ENCODE measurements at regions not wholly inside any gene's neighbourhood (a gene's known extent, or its start where the extent isn't known, plus 50 kb on each side); places are given as distances from the start of the nearest gene placed in this dataset.

DNA sequence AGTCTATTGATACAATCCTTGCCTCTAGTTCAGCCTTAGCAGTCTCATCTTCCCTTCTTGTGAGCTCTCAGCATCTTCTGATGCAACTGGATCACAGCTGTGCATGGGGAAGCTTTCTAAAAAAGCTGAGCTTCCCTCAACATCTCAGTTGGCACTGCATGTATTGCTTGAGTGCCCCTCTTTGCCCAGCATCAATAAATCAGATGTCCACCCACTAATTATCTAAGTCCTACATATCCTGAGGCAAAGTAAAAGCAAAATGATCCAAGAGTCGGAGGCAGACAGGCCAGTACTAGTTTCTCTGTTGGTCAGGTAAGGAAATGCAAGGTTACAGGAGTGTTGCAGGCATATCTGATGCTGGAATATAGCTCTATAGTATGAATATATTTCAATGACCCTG, 334.5 kb upstream of the NCAM1 start:
- 91 to 93% methylated on average over 1 of the region's 1 CpG for WGBS, 2 experiments
- Histone ChIP-seq H3K9me3 (ENCODE audit: control insufficient read depth, low read length) (no peaks in the 10 kb centered on the region), H3K27me3 (ENCODE audit: control insufficient read depth, insufficient read depth, low read length, poor library complexity, severe bottlenecking) (no peaks in the 10 kb centered on the region), H3K4me1 (ENCODE audit: control insufficient read depth, insufficient read depth, low read length) (no peaks in the 10 kb centered on the region), H3K36me3 (ENCODE audit: control insufficient read depth, insufficient read depth, low read length) (no peaks in the 10 kb centered on the region), H3K27ac (ENCODE audit: insufficient read depth, low read depth, low read length, poor library complexity, severe bottlenecking) (no peak overlapping the region), H3K4me3 (ENCODE audit: insufficient read depth, low read depth, low read length) (no peak overlapping the region)

DNA sequence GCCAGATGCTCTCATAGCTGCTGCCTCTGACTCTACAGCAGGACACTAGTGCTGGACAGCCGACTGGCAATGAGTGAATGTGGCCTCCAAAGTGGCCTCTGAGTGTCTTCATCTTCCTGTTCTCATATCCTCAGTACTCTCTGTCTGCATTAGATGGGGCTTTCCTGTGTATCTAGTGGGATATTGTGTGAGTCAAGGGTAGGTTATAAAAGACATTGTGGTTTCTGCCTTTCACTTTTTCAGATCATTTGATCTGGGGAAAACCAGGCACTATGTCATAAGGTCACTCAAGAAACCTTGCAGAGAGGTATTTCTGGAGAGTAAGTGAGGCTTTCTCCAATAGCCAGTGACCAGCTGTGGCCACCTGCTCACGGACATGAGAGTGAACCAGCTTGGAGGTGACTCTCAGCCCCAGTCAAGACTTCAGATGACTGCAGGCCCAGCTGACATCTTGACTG, 333.6 kb upstream of the NCAM1 start:
- Histone ChIP-seq H3K4me3 (ENCODE audit: insufficient read depth, low read depth, low read length) (no peak overlapping the region), H3K27me3 (ENCODE audit: control insufficient read depth, insufficient read depth, low read length, poor library complexity, severe bottlenecking) (no peaks in the 10 kb centered on the region), H3K27ac (ENCODE audit: insufficient read depth, low read depth, low read length, poor library complexity, severe bottlenecking) (no peak overlapping the region), H3K9me3 (ENCODE audit: control insufficient read depth, low read length) (no peaks in the 10 kb centered on the region), H3K4me1 (ENCODE audit: control insufficient read depth, insufficient read depth, low read length) (no peaks in the 10 kb centered on the region), H3K36me3 (ENCODE audit: control insufficient read depth, insufficient read depth, low read length) (no peaks in the 10 kb centered on the region)
- WGBS, 2 experiments = 82 to 89% methylated on average over 2 of the region's 2 CpGs

DNA sequence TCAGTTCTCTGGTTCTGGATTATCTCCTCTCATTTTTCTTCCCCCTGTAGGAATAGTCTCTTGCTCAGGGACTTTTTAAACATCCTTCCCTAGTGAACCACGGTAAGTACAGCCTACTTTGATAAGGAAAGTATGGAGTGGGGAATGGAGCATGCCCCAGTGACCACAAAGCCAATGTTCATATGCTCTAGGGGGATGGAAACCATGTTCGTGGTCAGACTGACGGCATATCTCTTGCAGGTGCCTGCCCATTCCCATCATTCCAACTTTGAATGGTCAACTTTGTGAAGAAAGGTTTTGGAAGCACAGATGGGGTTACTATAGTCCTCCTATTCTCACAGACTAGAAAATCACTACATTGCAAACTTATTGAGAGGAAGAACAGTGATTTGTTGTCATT, 332.5 kb upstream of the NCAM1 start:
- Histone ChIP-seq H3K36me3 (ENCODE audit: control insufficient read depth, insufficient read depth, low read length) (no peaks in the 10 kb centered on the region), H3K27me3 (ENCODE audit: control insufficient read depth, insufficient read depth, low read length, poor library complexity, severe bottlenecking) (no peaks in the 10 kb centered on the region), H3K4me1 (ENCODE audit: control insufficient read depth, insufficient read depth, low read length) (no peaks in the 10 kb centered on the region), H3K4me3 (ENCODE audit: insufficient read depth, low read depth, low read length) (no peak overlapping the region), H3K27ac (ENCODE audit: insufficient read depth, low read depth, low read length, poor library complexity, severe bottlenecking) (no peak overlapping the region), H3K9me3 (ENCODE audit: control insufficient read depth, low read length) (no peaks in the 10 kb centered on the region)
- 89 to 94% methylated on average over 3 of the region's 3 CpGs for WGBS, 2 experiments

DNA sequence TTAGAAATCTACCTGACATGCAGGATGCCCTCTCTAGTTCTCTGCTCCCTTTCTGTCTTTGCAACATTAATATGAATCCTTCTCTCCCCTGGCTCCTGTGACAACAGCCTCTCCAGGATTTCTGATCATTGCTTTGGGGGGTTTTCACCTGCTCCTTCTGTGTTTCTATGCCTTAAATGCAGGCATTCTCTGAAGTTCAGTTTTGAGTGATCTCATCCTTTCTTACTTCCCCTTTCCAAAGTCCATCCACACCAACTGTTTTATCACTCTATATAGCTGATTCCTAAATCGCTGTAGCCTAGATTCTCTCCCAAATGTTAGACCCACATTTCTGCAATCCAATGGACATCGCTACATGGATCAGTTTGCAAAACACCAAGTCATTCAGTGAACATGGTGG, 330.7 kb upstream of the NCAM1 start:
- H3K4me3 ChIP-seq (ENCODE audit: insufficient read depth, low read depth, low read length) = no peak overlapping the region
- WGBS, 2 experiments = 95 to 97% methylated on average over 2 of the region's 2 CpGs
- H3K27ac ChIP-seq (ENCODE audit: insufficient read depth, low read depth, low read length, poor library complexity, severe bottlenecking) = no peak overlapping the region
- no peaks in the 10 kb centered on the region for H3K9me3 ChIP-seq (ENCODE audit: control insufficient read depth, low read length)
- H3K4me1 ChIP-seq (ENCODE audit: control insufficient read depth, insufficient read depth, low read length) = peaks cover 7% of the 10 kb centered on the region
- H3K36me3 ChIP-seq (ENCODE audit: control insufficient read depth, insufficient read depth, low read length) = no peaks in the 10 kb centered on the region
- no peaks in the 10 kb centered on the region for H3K27me3 ChIP-seq (ENCODE audit: control insufficient read depth, insufficient read depth, low read length, poor library complexity, severe bottlenecking)

DNA sequence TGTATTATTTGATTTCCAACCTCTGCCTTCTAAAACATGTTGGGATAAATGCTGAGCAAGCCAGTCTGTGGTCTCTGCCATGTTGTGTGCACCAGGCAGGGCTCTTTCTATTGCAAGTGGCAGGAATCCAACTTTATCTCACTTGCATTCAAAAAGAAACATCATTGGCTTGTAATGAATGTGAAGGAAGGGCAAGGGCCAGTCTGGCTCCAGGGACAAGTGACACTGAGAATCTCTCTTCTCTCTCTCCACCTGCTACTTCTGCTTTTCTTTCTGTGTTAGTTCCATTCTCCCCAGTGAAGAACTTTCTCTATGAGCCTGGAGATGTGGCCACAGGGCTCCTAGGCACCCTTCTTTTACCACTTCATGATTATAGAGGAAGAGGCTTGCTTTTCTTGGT, 329.9 kb upstream of the NCAM1 start:
- H3K9me3 ChIP-seq (ENCODE audit: control insufficient read depth, low read length) = no peaks in the 10 kb centered on the region
- H3K36me3 ChIP-seq (ENCODE audit: control insufficient read depth, insufficient read depth, low read length) = no peaks in the 10 kb centered on the region
- no peak overlapping the region for H3K4me3 ChIP-seq (ENCODE audit: insufficient read depth, low read depth, low read length)
- no peak overlapping the region for H3K27ac ChIP-seq (ENCODE audit: insufficient read depth, low read depth, low read length, poor library complexity, severe bottlenecking)
- peaks cover 7% of the 10 kb centered on the region for H3K4me1 ChIP-seq (ENCODE audit: control insufficient read depth, insufficient read depth, low read length)
- H3K27me3 ChIP-seq (ENCODE audit: control insufficient read depth, insufficient read depth, low read length, poor library complexity, severe bottlenecking) = no peaks in the 10 kb centered on the region

DNA sequence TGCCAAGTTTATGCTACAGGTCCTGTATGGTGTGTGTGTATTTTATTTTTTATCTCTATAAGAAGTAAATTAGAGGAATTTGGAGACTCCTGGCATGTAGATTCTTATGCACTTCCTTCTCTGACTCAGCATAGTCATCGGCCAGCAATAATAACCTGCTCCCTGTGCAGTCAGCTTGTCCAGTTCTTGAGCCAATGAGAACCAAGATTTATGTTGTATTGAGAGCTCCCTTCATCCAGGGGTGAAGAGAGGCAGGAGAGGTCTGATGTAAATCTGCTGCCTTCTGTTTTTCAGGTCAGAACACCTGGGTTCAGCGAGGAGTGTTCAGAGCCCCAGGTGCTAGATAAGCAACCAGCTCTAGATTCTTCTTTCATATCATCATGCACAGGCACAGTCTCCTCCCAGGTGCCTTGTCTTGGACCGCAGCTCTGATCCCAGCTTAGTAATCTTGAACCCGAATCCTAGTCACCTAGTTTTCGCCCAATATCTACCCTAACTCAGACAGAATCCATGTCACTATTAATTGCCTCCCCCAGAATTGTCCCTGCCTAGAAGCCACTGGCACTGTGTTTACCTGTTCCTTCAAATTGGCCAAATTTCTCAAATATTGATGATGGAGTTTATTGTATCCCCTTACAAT, 328.2 kb upstream of the NCAM1 start:
- no peak overlapping the region for H3K4me3 ChIP-seq (ENCODE audit: insufficient read depth, low read depth, low read length)
- 94 to 98% methylated on average over 5 of the region's 5 CpGs for WGBS, 2 experiments
- H3K9me3 ChIP-seq (ENCODE audit: control insufficient read depth, low read length) = no peaks in the 10 kb centered on the region
- H3K27ac ChIP-seq (ENCODE audit: insufficient read depth, low read depth, low read length, poor library complexity, severe bottlenecking) = no peak overlapping the region
- H3K4me1 ChIP-seq (ENCODE audit: control insufficient read depth, insufficient read depth, low read length) = peaks cover 7% of the 10 kb centered on the region
- no peaks in the 10 kb centered on the region for H3K36me3 ChIP-seq (ENCODE audit: control insufficient read depth, insufficient read depth, low read length)
- no peaks in the 10 kb centered on the region for H3K27me3 ChIP-seq (ENCODE audit: control insufficient read depth, insufficient read depth, low read length, poor library complexity, severe bottlenecking)

DNA sequence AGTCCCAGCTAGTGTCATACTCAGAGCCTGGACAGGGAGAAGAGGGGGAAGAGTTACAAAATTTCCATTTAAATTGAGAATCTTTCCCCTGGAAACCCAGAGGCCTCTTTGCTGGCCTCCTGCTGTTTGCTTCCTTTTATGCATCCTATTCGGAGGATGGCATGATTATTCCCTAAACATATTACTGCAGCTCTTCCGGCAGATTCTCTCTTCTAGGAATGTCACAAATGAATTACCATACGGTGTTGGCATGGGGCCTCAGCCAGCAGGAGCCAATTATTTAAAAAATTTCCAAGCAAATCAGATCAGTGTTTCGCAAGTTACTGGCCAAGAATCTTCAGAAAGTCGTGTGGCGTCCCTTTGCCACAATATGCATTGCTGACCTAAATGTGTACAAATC, 326.7 kb upstream of the NCAM1 start:
- Histone ChIP-seq H3K4me1 (ENCODE audit: control insufficient read depth, insufficient read depth, low read length) (peaks cover 7% of the 10 kb centered on the region), H3K9me3 (ENCODE audit: control insufficient read depth, low read length) (no peaks in the 10 kb centered on the region), H3K4me3 (ENCODE audit: insufficient read depth, low read depth, low read length) (no peak overlapping the region), H3K27ac (ENCODE audit: insufficient read depth, low read depth, low read length, poor library complexity, severe bottlenecking) (no peak overlapping the region), H3K27me3 (ENCODE audit: control insufficient read depth, insufficient read depth, low read length, poor library complexity, severe bottlenecking) (no peaks in the 10 kb centered on the region), H3K36me3 (ENCODE audit: control insufficient read depth, insufficient read depth, low read length) (no peaks in the 10 kb centered on the region)
- WGBS, 2 experiments = 33 to 38% methylated on average over 6 of the region's 6 CpGs

DNA sequence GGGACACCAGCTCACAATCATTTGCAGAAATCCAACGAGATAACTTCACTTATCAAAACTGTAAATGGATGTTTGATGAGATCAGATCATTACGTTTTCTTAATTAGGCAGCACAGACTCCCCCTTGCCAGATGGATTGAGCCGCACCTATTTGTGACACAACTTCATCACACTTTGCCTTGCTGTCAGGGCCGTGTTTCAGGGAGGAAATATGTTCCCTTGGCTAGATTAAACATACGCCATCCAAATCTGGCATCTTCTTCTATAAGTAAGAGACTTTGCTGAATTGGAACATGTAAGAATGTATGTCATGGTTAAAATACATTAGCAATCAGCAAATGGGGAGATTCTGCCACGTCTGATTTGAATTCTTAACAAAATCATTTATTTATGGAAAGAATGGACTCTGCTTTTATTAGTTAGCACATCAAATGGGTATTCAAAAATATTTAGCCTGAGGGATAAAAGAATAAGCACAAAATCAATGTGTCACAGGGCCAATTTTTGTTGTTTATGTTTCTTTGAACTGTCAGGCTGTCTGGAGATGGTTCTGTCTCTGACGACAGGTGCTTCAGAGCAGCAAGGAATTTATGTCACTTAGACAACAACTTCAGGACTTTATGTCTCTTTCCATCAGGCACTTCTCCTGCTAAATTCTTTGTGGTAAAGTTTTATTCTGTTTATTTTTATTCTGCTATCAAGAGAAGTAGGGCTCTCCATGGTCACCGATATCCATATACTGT, 326.1 kb upstream of the NCAM1 start:
- Histone ChIP-seq H3K4me3 (ENCODE audit: insufficient read depth, low read depth, low read length) (no peak overlapping the region), H3K36me3 (ENCODE audit: control insufficient read depth, insufficient read depth, low read length) (no peaks in the 10 kb centered on the region), H3K4me1 (ENCODE audit: control insufficient read depth, insufficient read depth, low read length) (peaks cover 7% of the 10 kb centered on the region), H3K27me3 (ENCODE audit: control insufficient read depth, insufficient read depth, low read length, poor library complexity, severe bottlenecking) (no peaks in the 10 kb centered on the region), H3K27ac (ENCODE audit: insufficient read depth, low read depth, low read length, poor library complexity, severe bottlenecking) (no peak overlapping the region), H3K9me3 (ENCODE audit: control insufficient read depth, low read length) (no peaks in the 10 kb centered on the region)
- 79 to 91% methylated on average over 7 to 8 of the region's 8 CpGs for WGBS, 2 experiments

DNA sequence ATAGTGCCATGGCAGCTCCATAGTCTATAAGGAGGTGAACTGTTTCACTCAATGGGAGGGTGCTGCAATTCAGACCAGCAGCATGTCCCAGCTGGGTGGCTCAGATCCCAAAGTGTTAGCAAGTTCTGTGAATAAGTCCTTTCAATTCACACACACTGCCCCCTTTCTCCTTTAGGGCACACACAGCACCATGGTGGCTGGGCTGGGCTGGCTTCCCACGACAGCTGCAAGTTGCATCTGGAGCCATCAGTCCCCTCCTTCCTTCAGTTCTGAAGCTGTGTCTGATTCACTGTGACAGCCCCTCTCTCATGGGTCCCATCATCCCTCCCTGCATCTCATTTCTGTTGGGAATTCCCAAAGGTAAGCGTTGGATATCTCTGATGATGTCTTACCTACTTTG, 324.1 kb upstream of the NCAM1 start:
- WGBS, 2 experiments = 75 to 79% methylated on average over 2 of the region's 2 CpGs
- no peaks in the 10 kb centered on the region for H3K36me3 ChIP-seq (ENCODE audit: control insufficient read depth, insufficient read depth, low read length)

DNA sequence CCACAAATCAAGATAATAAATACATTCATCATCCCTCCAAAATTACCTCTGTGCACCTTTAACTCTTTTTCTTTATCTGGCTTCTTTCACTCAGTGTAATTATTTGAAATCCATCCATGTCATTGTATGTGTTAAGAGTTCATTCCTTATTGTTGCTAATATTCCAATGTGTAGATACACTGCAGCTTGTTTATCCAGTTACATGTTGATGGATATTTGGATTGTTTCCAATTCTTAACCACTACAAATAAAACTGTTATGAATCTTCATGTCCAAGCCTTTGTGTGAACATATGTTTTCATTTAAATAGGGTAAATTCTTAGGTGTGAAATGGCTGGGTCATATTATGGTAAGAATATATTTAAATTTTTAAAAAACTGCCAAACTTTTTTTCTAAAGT, 323.3 kb upstream of the NCAM1 start:
- Histone ChIP-seq H3K4me1 (ENCODE audit: control insufficient read depth, insufficient read depth, low read length) (peaks cover 7% of the 10 kb centered on the region), H3K9me3 (ENCODE audit: control insufficient read depth, low read length) (no peaks in the 10 kb centered on the region), H3K27ac (ENCODE audit: insufficient read depth, low read depth, low read length, poor library complexity, severe bottlenecking) (no peak overlapping the region), H3K27me3 (ENCODE audit: control insufficient read depth, insufficient read depth, low read length, poor library complexity, severe bottlenecking) (no peaks in the 10 kb centered on the region), H3K36me3 (ENCODE audit: control insufficient read depth, insufficient read depth, low read length) (no peaks in the 10 kb centered on the region), H3K4me3 (ENCODE audit: insufficient read depth, low read depth, low read length) (no peak overlapping the region)

More for the DNA sequence above, 324.1 kb upstream of the NCAM1 start:
- no peak overlapping the region for H3K27ac ChIP-seq (ENCODE audit: insufficient read depth, low read depth, low read length, poor library complexity, severe bottlenecking)
- no peaks in the 10 kb centered on the region for H3K27me3 ChIP-seq (ENCODE audit: control insufficient read depth, insufficient read depth, low read length, poor library complexity, severe bottlenecking)
- peaks cover 7% of the 10 kb centered on the region for H3K4me1 ChIP-seq (ENCODE audit: control insufficient read depth, insufficient read depth, low read length)
- no peaks in the 10 kb centered on the region for H3K9me3 ChIP-seq (ENCODE audit: control insufficient read depth, low read length)
- no peak overlapping the region for H3K4me3 ChIP-seq (ENCODE audit: insufficient read depth, low read depth, low read length)
